Activated CD4-positive, alpha-beta T cell treated with anti-CD3 and anti-CD28 coated beads, Interleukin-2, amount 10 ng/mL, durations not matched to agents 24 days and 14 days (primary cell): ENCODE measurements at regions not wholly inside any gene's neighbourhood (a gene's known extent, or its start where the extent isn't known, plus 50 kb on each side); places are given as distances from the start of the nearest gene placed in this dataset.

ENCODE experiments used
- DNase-seq: peaks from one replicate; pipeline ENCODE4 v3.0.0; 2022
- H3K27ac Mint-ChIP-seq: one replicate; pipeline ENCODE4 v1.8.0; 2022; ENCODE audit warnings: mild to moderate bottlenecking, mixed read lengths
- H3K27me3 Mint-ChIP-seq: one replicate; pipeline ENCODE4 v1.8.0; 2022; ENCODE audit warnings: mixed read lengths
- H3K36me3 Mint-ChIP-seq: one replicate; pipeline ENCODE4 v1.8.0; 2022; ENCODE audit warnings: low read depth, mild to moderate bottlenecking, mixed read lengths
- H3K4me1 Mint-ChIP-seq: one replicate; pipeline ENCODE4 v1.8.0; 2021; ENCODE audit warnings: mixed read lengths
- H3K4me3 Mint-ChIP-seq: one replicate; pipeline ENCODE4 v1.8.0; 2022; ENCODE audit warnings: mild to moderate bottlenecking, moderate library complexity, mixed read lengths
- H3K9me3 Mint-ChIP-seq: one replicate; pipeline ENCODE4 v1.8.0; 2021; ENCODE audit warnings: mixed read lengths
- intact Hi-C: fragments of 100-400 bp; cut with micrococcal nuclease; formaldehyde crosslinking; loops from one replicate; pipeline ENCODE4 v1.15.1; 2023

GRCh38 chr13:78465250-78465649 lies 138.1 kb downstream of the POU4F1 start:
- no peaks in the 10 kb centered on the region for H3K4me1 Mint-ChIP-seq
- no peaks in the 10 kb centered on the region for H3K27me3 Mint-ChIP-seq
- H3K4me3 Mint-ChIP-seq = no peak overlapping the region
- H3K27ac Mint-ChIP-seq = no peak overlapping the region
- no peak for DNase-seq
- H3K36me3 Mint-ChIP-seq = no peaks in the 10 kb centered on the region
- intact Hi-C loops = no loop called here
- peaks cover 4% of the 10 kb centered on the region for H3K9me3 Mint-ChIP-seq

GRCh38 chr13:78460176-78460575 lies 143.2 kb downstream of the POU4F1 start:
- Mint-ChIP-seq H3K9me3 (peaks cover 4% of the 10 kb centered on the region), H3K27me3 (no peaks in the 10 kb centered on the region), H3K4me3 (no peak overlapping the region), H3K4me1 (no peaks in the 10 kb centered on the region), H3K27ac (no peak overlapping the region), H3K36me3 (no peaks in the 10 kb centered on the region)
- intact Hi-C loops = no loop called here
- no peak for DNase-seq

GRCh38 chr13:78443839-78444238 lies 159.5 kb downstream of the POU4F1 start:
- DNase-seq = no peak
- H3K27me3 Mint-ChIP-seq = no peaks in the 10 kb centered on the region
- H3K9me3 Mint-ChIP-seq = no peaks in the 10 kb centered on the region
- H3K4me3 Mint-ChIP-seq = no peak overlapping the region
- no peaks in the 10 kb centered on the region for H3K4me1 Mint-ChIP-seq
- intact Hi-C loops = no loop called here
- no peak overlapping the region for H3K27ac Mint-ChIP-seq
- no peaks in the 10 kb centered on the region for H3K36me3 Mint-ChIP-seq

GRCh38 chr13:78437781-78438180 lies 165.6 kb downstream of the POU4F1 start:
- DNase-seq = no peak
- H3K4me3 Mint-ChIP-seq = no peak overlapping the region
- H3K36me3 Mint-ChIP-seq = no peaks in the 10 kb centered on the region
- no peaks in the 10 kb centered on the region for H3K4me1 Mint-ChIP-seq
- H3K27me3 Mint-ChIP-seq = no peaks in the 10 kb centered on the region
- no peak overlapping the region for H3K27ac Mint-ChIP-seq
- H3K9me3 Mint-ChIP-seq = no peaks in the 10 kb centered on the region
- intact Hi-C loops = no loop called here

- Mint-ChIP-seq H3K4me3 (no peak overlapping the region), H3K27me3 (no peaks in the 10 kb centered on the region), H3K27ac (no peak overlapping the region), H3K4me1 (no peaks in the 10 kb centered on the region), H3K36me3 (no peaks in the 10 kb centered on the region), H3K9me3 (no peaks in the 10 kb centered on the region)
- intact Hi-C loops = no loop called here
- no peak for DNase-seq
Observed at GRCh38 chr13:78436311-78436710, 167.0 kb downstream of the POU4F1 start.

GRCh38 chr13:78431328-78431727 lies 172.0 kb downstream of the POU4F1 start:
- no peaks in the 10 kb centered on the region for H3K4me1 Mint-ChIP-seq
- H3K27ac Mint-ChIP-seq = no peak overlapping the region
- no peaks in the 10 kb centered on the region for H3K9me3 Mint-ChIP-seq
- no peak for DNase-seq
- no peaks in the 10 kb centered on the region for H3K36me3 Mint-ChIP-seq
- no peaks in the 10 kb centered on the region for H3K27me3 Mint-ChIP-seq
- no peak overlapping the region for H3K4me3 Mint-ChIP-seq
- intact Hi-C loops = no loop called here

- Mint-ChIP-seq H3K9me3 (no peaks in the 10 kb centered on the region), H3K4me1 (no peaks in the 10 kb centered on the region), H3K36me3 (no peaks in the 10 kb centered on the region), H3K4me3 (no peak overlapping the region), H3K27me3 (no peaks in the 10 kb centered on the region), H3K27ac (no peak overlapping the region)
- intact Hi-C loops = no loop called here
- no peak for DNase-seq
Observed at GRCh38 chr13:78430811-78431210, 172.5 kb downstream of the POU4F1 start.

- Mint-ChIP-seq H3K27ac (no peak overlapping the region), H3K36me3 (no peaks in the 10 kb centered on the region), H3K4me3 (no peak overlapping the region), H3K4me1 (no peaks in the 10 kb centered on the region), H3K27me3 (no peaks in the 10 kb centered on the region), H3K9me3 (no peaks in the 10 kb centered on the region)
- intact Hi-C loops = no loop called here
- no peak for DNase-seq
Observed at GRCh38 chr13:78430166-78430791, 173.1 kb downstream of the POU4F1 start.

- no peaks in the 10 kb centered on the region for H3K27me3 Mint-ChIP-seq
- H3K36me3 Mint-ChIP-seq = no peaks in the 10 kb centered on the region
- H3K4me1 Mint-ChIP-seq = no peaks in the 10 kb centered on the region
- H3K27ac Mint-ChIP-seq = no peak overlapping the region
- DNase-seq = no peak
- no peak overlapping the region for H3K4me3 Mint-ChIP-seq
- intact Hi-C loops = no loop called here
- H3K9me3 Mint-ChIP-seq = no peaks in the 10 kb centered on the region
Observed at GRCh38 chr13:78428646-78429045, 174.7 kb downstream of the POU4F1 start.

GRCh38 chr13:78426183-78426582 lies 177.2 kb downstream of the POU4F1 start:
- no peaks in the 10 kb centered on the region for H3K4me1 Mint-ChIP-seq
- intact Hi-C loops = no loop called here
- H3K4me3 Mint-ChIP-seq = no peak overlapping the region
- DNase-seq = no peak
- no peaks in the 10 kb centered on the region for H3K36me3 Mint-ChIP-seq
- no peak overlapping the region for H3K27ac Mint-ChIP-seq
- H3K27me3 Mint-ChIP-seq = no peaks in the 10 kb centered on the region
- H3K9me3 Mint-ChIP-seq = no peaks in the 10 kb centered on the region

GRCh38 chr13:78420814-78421213 lies 182.5 kb downstream of the POU4F1 start:
- Mint-ChIP-seq H3K9me3 (no peaks in the 10 kb centered on the region), H3K4me3 (no peak overlapping the region), H3K4me1 (no peaks in the 10 kb centered on the region), H3K27me3 (no peaks in the 10 kb centered on the region), H3K36me3 (no peaks in the 10 kb centered on the region), H3K27ac (no peak overlapping the region)
- intact Hi-C loops = no loop called here
- no peak for DNase-seq

GRCh38 chr13:78413887-78414553 lies 189.3 kb downstream of the POU4F1 start:
- no peaks in the 10 kb centered on the region for H3K27me3 Mint-ChIP-seq
- intact Hi-C loops = no loop called here
- H3K27ac Mint-ChIP-seq = no peak overlapping the region
- DNase-seq = no peak
- no peak overlapping the region for H3K4me3 Mint-ChIP-seq
- H3K4me1 Mint-ChIP-seq = no peaks in the 10 kb centered on the region
- no peaks in the 10 kb centered on the region for H3K9me3 Mint-ChIP-seq
- no peaks in the 10 kb centered on the region for H3K36me3 Mint-ChIP-seq

- Mint-ChIP-seq H3K9me3 (no peaks in the 10 kb centered on the region), H3K4me3 (no peak overlapping the region), H3K36me3 (no peaks in the 10 kb centered on the region), H3K27me3 (no peaks in the 10 kb centered on the region), H3K27ac (no peak overlapping the region), H3K4me1 (no peaks in the 10 kb centered on the region)
- intact Hi-C loops = no loop called here
- DNase-seq = no peak
Observed at GRCh38 chr13:78410847-78411246, 192.5 kb downstream of the POU4F1 start.

- no peaks in the 10 kb centered on the region for H3K36me3 Mint-ChIP-seq
- H3K4me3 Mint-ChIP-seq = no peak overlapping the region
- no peak overlapping the region for H3K27ac Mint-ChIP-seq
- no peaks in the 10 kb centered on the region for H3K9me3 Mint-ChIP-seq
- intact Hi-C loops = no loop called here
- DNase-seq = no peak
- H3K4me1 Mint-ChIP-seq = no peaks in the 10 kb centered on the region
- H3K27me3 Mint-ChIP-seq = no peaks in the 10 kb centered on the region
Observed at GRCh38 chr13:78410164-78410563, 193.2 kb downstream of the POU4F1 start.

- Mint-ChIP-seq H3K4me3 (no peak overlapping the region), H3K4me1 (no peaks in the 10 kb centered on the region), H3K27ac (no peak overlapping the region), H3K9me3 (no peaks in the 10 kb centered on the region), H3K27me3 (no peaks in the 10 kb centered on the region), H3K36me3 (no peaks in the 10 kb centered on the region)
- intact Hi-C loops = no loop called here
- no peak for DNase-seq
Observed at GRCh38 chr13:78409172-78409571, 194.2 kb downstream of the POU4F1 start.
